ENCODE measurements at regions not wholly inside any gene's neighbourhood (a gene's known extent, or its start where the extent isn't known, plus 50 kb on each side); places are given as distances from the start of the nearest gene placed in this dataset.
"Not testable (repeated sequence)": the region's sequence is repeated elsewhere in the genome, so short reads cannot be mapped to it uniquely, and the experiment has no call there.

DNA sequence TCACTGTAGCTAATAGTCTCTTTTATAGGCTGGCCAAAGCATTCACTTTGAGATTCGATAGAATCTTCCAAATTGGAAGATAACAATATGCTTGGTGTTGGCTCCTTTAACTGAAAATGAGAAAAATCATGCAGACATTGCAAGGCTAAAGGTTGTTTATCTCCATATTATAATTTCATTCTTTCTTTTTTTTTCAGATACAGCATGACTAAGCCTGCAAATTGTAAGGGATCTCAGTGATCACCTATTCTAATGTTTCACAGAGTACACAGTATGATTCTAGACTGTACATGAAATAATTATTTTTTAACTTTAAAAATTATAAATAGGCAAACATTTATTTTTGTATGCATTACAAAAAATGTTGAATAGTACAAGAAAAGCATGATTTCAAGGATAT is 451.7 kb upstream of the DDI1 start:
- no peak for DNase-seq (ENCODE audit: low read depth in 3 of 3, low spot score in 1 of 3)

- no peak for DNase-seq (ENCODE audit: low read depth in 3 of 3, low spot score in 1 of 3)
Measured at GRCh38 chr11:103585401-103585800, 451.0 kb upstream of the DDI1 start.

- DNase-seq (ENCODE audit: low read depth in 3 of 3, low spot score in 1 of 3), result no peak
Measured at GRCh38 chr11:103585911-103586310, 450.5 kb upstream of the DDI1 start.

DNA sequence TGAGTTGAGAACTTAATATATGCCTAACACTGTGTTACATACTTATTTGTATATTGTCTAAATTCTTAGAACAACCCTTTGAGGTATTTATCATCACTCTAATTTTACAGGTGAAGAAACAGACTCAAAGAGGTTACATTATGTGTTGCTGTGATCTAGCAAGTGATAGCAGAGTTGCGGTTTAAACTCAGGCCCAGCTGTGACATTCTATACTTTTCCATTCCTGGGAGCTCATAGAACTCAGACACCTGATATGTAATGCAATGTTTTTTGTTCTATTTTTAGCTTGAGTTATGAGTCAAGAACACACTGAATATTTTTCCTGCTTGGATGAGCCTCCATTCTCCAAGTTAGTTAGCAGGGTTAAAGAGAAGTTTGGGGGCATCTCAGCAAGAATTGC is 449.7 kb upstream of the DDI1 start:
- no peak for DNase-seq (ENCODE audit: low read depth in 3 of 3, low spot score in 1 of 3)

DNA sequence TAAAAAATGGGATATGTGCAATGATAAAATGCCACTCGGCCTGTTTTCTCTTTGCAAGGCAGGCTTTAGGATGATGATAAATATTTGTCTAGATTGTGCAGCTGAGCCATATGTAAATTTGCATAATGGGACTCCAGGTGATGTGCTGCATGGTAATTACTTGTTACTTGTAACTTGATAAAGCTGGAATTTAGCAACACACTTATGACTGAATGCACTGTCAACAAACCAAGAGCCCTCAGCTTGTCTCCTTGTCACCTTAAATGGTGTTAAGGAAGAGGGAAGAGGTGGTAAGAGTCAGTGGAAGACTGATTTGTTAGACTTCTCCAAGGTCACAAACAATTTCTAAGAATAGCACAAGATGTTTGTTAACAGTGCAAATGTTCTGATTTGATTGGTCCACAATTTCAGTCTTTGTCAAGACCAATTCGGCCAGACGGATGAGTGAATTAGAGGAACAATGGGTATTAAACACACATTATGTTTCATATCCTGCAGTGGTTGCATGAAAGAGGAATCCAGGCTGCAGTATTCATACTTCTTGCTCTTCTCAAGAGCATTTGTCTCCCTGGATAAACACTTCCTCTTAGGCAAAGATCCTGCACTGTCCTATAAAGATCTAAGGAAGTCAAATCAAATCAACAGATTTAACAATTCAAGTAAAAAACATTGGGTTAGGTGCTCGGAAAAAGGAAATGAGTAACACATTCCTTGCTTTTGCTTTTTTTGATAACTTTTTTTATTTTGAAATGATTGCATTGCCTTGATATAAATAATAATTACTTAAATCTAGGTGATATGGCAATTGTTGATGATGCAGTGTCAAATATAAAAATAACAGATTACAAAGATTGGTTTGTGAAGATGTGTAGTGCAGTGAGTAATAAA is 448.3 kb upstream of the DDI1 start:
- DNase-seq (ENCODE audit: low read depth in 3 of 3, low spot score in 1 of 3), result no peak

DNA sequence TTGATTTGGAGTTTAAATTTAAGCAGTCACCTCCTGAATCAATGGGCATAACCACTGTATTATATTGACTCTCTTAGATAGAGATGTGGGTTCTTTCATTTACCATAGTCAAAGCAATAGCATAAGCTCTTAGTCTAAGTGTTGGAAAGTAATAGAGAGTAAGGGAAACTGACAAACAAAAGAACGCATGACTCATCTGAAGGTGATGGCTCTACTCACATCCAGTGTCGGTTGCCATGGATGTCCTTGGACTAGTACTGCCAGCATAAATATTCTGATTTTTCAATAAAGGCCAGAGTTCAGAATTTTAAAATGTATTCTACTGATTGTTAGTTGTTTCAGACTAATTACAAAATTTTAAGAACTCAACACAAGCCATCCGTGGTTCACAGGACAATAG is 444.9 kb upstream of the DDI1 start:
- no peak for DNase-seq (ENCODE audit: low read depth in 3 of 3, low spot score in 1 of 3)

DNA sequence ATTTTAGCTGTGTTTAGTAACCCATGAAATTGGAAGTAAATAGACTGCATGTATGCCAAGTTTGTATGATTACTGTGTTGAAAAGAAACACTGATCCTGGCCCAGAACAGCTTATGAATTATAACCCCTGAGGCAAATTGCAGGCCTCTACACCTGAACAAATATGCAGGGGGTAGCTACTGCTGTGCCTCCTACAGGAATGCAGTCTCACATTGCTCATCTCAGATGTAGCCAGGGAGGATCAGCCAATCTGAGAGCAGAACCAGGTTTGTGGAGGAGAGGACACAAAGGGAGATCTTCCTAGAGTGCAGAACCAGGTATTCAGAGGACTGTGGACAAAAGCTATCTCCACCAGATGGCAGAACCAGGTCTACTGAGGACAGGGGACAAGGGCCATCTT is 442.2 kb upstream of the DDI1 start:
- DNase-seq (ENCODE audit: low read depth in 3 of 3, low spot score in 1 of 3), result no peak

DNA sequence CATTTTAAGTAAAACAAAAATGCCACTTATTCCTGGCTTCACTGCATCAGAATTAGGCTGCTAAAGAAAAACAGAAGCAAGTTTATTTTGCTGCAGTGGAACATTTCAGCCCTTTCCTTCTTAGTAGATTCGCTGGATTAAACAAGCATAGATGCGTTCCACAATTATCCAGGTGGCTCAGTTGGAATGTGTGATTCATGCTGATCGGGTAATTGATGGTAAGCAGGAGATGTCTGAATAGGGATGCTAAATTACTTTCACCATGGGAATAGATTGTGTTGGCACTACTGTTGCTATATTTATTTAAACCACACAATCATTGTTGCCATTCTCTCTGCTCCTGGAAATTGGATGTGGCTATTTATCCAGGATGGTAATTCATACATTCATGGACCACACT is 440.1 kb upstream of the DDI1 start:
- no peak for DNase-seq (ENCODE audit: low read depth in 3 of 3, low spot score in 1 of 3)

DNA sequence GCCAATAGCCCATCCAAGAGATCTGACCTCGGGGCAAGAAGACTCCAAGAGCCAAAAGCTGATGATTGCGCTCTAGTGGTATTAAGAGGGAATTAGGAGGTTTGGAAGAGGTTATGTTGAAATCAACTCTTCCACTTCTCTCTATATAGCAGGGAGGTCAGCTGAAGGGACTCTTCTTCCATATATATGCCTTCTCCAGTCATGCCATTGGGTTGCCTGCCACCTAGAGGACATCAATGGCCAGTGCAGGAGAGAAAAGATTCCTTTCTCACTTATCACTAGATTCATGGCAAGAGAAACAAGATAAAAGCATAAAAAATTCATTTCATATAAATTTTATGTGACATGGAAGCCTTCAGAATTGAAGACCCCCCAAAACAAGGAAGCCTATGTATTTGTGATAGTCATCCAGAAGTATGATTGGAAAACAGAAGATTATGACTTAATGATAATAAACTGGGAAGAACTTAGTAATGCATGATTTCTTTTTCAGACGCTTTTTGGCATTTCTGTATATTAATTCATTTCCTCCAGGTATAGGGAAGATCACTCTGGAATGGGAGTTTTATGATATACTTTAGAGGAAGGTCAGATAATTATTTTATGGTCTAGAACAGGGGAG is 435.1 kb upstream of the DDI1 start:
- no peak for DNase-seq (ENCODE audit: low read depth in 3 of 3, low spot score in 1 of 3)

DNA sequence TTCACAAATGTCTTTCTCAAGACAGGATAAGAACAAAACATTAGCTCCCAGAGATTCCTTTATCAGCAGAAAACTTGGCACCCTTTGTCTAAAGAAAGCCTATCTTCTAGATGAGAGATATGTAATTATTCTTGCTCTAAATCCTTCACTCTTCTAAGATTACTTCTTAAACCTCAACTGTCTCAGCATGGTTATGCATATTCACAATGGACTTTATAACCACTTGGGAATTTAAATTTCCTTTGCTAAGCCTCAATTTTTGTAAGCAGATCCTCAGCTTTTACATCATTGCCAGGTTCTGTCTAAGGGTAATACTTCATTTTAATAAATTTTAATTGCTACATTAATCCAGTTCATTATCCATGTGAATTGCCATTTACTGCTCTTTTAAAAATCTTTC is 433.6 kb upstream of the DDI1 start:
- no peak for DNase-seq (ENCODE audit: low read depth in 3 of 3, low spot score in 1 of 3)

GRCh38 chr11:103604310-103604709 is 432.1 kb upstream of the DDI1 start:
- no peak for DNase-seq (ENCODE audit: low read depth in 3 of 3, low spot score in 1 of 3)

GRCh38 chr11:103608566-103608965 is 427.9 kb upstream of the DDI1 start:
- DNase-seq (ENCODE audit: low read depth in 3 of 3, low spot score in 1 of 3), result no peak

DNA sequence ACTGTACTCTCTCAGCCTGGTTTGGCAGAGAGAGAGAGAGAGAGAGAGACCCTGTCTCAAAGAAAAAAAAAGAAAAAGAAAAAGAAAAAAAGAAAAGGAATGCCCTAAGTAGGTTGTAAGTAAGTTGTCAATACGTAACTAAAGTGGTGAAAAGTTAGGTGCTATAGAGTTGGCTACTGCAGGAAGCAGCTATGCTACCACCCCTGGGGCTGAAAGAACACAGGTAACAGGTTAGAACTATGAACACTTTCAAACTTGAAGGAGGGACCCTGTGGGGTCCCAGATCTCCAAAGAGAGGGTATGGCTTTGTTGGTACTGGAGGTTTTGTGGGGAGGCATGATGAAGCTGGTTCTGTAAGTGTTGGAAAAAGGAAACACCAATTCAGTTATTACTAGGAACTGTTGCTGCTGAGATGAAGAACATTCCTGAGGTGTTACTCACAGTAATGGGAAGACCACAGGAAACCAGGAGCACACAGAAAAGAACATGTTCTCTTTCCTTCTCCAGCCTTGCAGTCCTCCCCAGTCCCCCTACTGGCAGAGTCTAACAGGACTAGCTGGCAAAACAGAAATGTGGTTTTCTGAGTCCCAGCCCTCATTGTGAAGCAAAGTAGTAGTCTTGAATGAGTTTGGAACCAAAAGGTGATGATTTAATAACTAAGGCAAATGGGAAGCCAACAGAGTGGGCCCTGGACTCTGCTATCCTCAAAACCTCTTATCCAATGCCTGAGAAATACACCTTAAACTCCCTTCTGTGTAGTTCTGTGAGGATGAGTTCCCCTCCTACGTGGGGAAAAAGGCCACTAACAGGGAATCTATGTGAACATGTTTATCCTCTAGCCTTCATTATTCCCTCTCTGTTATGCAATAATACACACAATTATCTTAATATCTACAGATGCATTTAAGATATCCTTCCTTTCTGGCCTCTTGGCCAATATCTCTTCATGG is 427.0 kb upstream of the DDI1 start:
- DNase-seq (ENCODE audit: low read depth in 3 of 3, low spot score in 1 of 3), result no peak

DNA sequence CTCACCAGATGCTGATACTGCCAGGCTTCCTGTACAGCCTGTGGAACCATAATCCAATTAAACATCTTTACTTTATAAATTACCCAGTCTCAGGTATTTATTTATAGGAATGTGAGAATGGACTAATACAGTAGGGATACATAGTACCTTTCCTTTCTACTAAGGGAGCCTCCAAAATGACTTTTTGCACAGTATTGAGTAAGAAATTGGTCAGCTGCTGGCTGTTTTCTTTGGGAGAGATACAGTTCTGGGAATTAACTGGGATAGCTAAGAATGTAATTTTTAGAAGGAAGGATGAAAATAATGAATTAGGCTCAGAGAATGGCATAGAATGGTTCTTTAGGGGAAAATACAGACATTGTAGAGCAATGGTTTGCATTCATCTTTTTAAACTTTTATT is 426.0 kb upstream of the DDI1 start:
- no peak for DNase-seq (ENCODE audit: low read depth in 3 of 3, low spot score in 1 of 3)

- not testable (repeated sequence) for DNase-seq (ENCODE audit: low read depth in 3 of 3, low spot score in 1 of 3)
Measured at GRCh38 chr11:103611526-103612260, 424.7 kb upstream of the DDI1 start.

- DNase-seq (ENCODE audit: low read depth in 3 of 3, low spot score in 1 of 3), result not testable (repeated sequence)
Measured at GRCh38 chr11:103612451-103612850, 424.0 kb upstream of the DDI1 start.

- DNase-seq (ENCODE audit: low read depth in 3 of 3, low spot score in 1 of 3), result not testable (repeated sequence)
Measured at GRCh38 chr11:103616586-103616985, 419.9 kb upstream of the DDI1 start.

- no peak for DNase-seq (ENCODE audit: low read depth in 3 of 3, low spot score in 1 of 3)
Measured at GRCh38 chr11:103618528-103618927, 417.9 kb upstream of the DDI1 start.

- no peak for DNase-seq (ENCODE audit: low read depth in 3 of 3, low spot score in 1 of 3)
Measured at GRCh38 chr11:103619480-103619879, 417.0 kb upstream of the DDI1 start.

- DNase-seq (ENCODE audit: low read depth in 3 of 3, low spot score in 1 of 3), result no peak
Measured at GRCh38 chr11:103619938-103620337, 416.5 kb upstream of the DDI1 start.

- no peak for DNase-seq (ENCODE audit: low read depth in 3 of 3, low spot score in 1 of 3)
Measured at GRCh38 chr11:103622296-103622695, 414.1 kb upstream of the DDI1 start.
